ENCODE measurements at regions not wholly inside any gene's neighbourhood (a gene's known extent, or its start where the extent isn't known, plus 50 kb on each side); places are given as distances from the start of the nearest gene placed in this dataset.
"Not testable (repeated sequence)": the region's sequence is repeated elsewhere in the genome, so short reads cannot be mapped to it uniquely, and the experiment has no call there.

DNA sequence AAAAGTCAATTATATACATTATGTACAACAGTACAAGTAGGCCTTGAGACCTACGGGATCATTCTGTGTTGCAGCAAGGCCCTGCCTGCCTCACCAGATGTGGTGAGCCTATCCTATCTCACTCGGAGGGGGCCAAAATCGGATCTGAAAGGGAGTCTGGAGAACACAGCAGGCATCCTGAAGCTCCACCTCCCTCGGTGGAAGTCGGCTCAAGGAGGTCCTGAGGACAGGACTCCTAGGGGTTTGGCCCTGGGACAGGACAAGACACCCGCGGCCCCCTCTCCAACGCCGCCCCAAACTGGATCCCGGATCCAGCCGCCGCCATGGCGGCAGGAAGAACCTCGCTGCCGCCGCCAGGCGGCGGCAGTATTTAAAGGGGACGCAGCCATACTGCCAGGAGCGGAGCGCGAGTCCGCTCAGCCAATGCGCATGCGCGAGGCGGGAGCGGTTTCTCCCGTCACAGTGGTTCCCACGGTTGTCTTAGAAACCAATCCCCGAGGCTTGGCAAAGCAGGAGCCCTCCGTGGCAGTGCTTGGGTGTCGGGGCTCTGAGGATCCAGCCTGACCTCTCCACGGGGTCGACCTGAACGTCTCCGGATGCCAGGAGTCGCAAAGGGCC lies 97.8 kb upstream of the FOXD4L5 start:
- not testable (repeated sequence) for H4K91ac ChIP-seq (ENCODE audit: low read length); H3K4me1 ChIP-seq (ENCODE audit: control insufficient read depth, insufficient read depth, low read depth, low read length); H3K79me1 ChIP-seq (replicated peaks; ENCODE audit: low read length, poor library complexity, severe bottlenecking); H3K4ac ChIP-seq (ENCODE audit: low read depth in 1 of 2, low read length in 2 of 2); H4K8ac ChIP-seq (ENCODE audit: low read length); H3K23ac ChIP-seq (ENCODE audit: low read length in 2 of 2); H3K36me3 ChIP-seq (ENCODE audit: control insufficient read depth in 1 of 2, insufficient read depth in 2 of 2, low read depth in 1 of 2, low read length in 2 of 2); H2BK15ac ChIP-seq (ENCODE audit: low read depth, poor library complexity, severe bottlenecking); H2BK120ac ChIP-seq (ENCODE audit: low read depth, low read length); H2BK12ac ChIP-seq (ENCODE audit: low read length in 2 of 2); H3K27ac ChIP-seq (ENCODE audit: low read length, poor library complexity, severe bottlenecking); H2AK5ac ChIP-seq (ENCODE audit: low read length, severe bottlenecking); H3K9me3 ChIP-seq (ENCODE audit: control insufficient read depth, low read length); H2BK5ac ChIP-seq (ENCODE audit: low read depth, low read length, poor library complexity, severe bottlenecking); H3K4me3 ChIP-seq (ENCODE audit: insufficient read depth in 1 of 2, low read depth in 1 of 2, low read length in 2 of 2); H3K14ac ChIP-seq (ENCODE audit: low read length in 2 of 2); H3K9ac ChIP-seq (ENCODE audit: low read length); H3K27me3 ChIP-seq (ENCODE audit: control insufficient read depth in 1 of 2, insufficient read depth in 1 of 2, low read length in 2 of 2); H3K18ac ChIP-seq (ENCODE audit: low read depth in 1 of 2, low read length in 2 of 2); H3K4me2 ChIP-seq (ENCODE audit: low read length, poor library complexity, severe bottlenecking); H2AFZ ChIP-seq (ENCODE audit: low read depth, low read length); DNase-seq
- WGBS: 97% methylated on average over 14 of the region's 38 CpGs
